Bronchial epithelial cell (primary cell): ENCODE measurements at regions not wholly inside any gene's neighbourhood (a gene's known extent, or its start where the extent isn't known, plus 50 kb on each side); places are given as distances from the start of the nearest gene placed in this dataset.

Experiments used
- DNase-seq: peaks from one replicate; pipeline ENCODE4 v3.0.0-alpha.2; 2010; ENCODE audit warnings: low read depth
- FAIRE-seq: peaks from 2 replicates; lab custom pipeline; 2011; peaks lifted over from hg19 to GRCh38; lab: Jason Lieb, UNC
- H3K27me3 ChIP-seq: 2 replicates; pipeline ENCODE4 v1.5.1; 2011; ENCODE audit warnings: low read length; ENCODE audit not compliant: control insufficient read depth, insufficient read depth
- H3K36me3 ChIP-seq: 2 replicates; pipeline ENCODE4 v1.5.1; 2011; ENCODE audit warnings: low read length; ENCODE audit not compliant: control insufficient read depth, insufficient read depth
- H3K4me3 ChIP-seq: 2 replicates; pipeline ENCODE4 v1.5.1; 2011; ENCODE audit warnings: mild to moderate bottlenecking, low read depth, low read length, control low read depth
- CTCF ChIP-seq: IDR thresholded peaks from 2 replicates; pipeline ENCODE4 v1.5.1; 2011; ENCODE audit warnings: mild to moderate bottlenecking, moderate library complexity, low read length, control low read depth, inconsistent platforms; ENCODE audit not compliant: insufficient read depth, severe bottlenecking

DNA sequence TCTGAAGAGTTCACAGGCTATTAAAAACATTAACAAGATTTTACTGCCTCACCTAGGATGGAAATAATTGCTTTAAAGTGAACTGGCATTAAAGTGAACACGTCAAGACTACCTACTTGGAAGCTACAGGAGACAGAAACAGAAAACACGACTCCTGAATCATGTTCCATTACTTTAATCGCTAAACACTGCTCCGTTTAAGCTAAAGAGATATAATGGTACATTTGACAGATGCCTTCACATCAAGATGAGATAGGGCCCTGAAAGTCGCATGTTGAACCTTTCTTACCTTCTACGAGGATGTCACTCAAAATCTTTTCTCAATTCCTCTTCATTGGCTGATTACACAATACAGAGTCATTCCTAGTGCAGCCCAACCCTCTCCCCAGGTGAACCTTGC, 206.3 kb upstream of the GATB start:
- TF ChIP-seq CTCF = no peak
- H3K36me3 ChIP-seq = no peaks in the 10 kb centered on the region
- no peaks in the 10 kb centered on the region for H3K27me3 ChIP-seq
- FAIRE-seq (no peak), DNase-seq (no peak)
- H3K4me3 ChIP-seq = no peak overlapping the region

DNA sequence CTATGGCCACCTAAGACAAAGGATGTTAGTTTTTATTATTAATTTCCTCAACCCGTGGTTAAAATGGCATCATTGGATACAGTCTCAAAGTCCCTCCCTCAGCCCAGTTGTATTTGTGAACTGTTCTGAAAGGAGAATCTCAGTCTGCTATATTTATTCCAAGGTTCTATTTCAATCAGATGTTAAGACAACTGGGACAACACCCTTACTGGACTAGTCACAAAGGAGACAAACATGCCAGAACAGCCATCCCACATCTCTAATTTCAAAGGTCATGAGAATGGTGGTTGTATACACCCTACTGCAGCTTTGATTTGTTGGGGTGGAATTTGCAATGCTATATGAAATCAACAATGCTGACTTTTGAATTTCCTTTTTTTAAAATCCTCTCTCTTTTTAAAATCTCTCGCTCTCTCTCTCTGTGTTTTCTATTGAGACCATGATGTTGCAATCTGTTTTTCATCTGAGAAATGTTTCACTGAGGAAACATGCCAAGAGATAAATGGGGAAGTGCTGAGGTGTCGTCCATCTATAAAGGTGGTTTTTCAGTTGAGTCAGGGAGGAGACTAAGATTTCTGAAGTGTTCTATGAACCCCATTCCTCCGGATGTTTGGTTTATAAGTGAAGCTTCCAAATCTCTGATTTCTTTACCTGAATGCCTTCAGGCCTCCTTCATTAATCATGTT, 201.5 kb upstream of the GATB start:
- FAIRE-seq (no peak), DNase-seq (peak; percentile 40)
- no peaks in the 10 kb centered on the region for H3K27me3 ChIP-seq
- no peak overlapping the region for H3K4me3 ChIP-seq
- H3K36me3 ChIP-seq = no peaks in the 10 kb centered on the region
- no peak for TF ChIP-seq CTCF

- Histone ChIP-seq H3K4me3 (no peak overlapping the region), H3K27me3 (no peaks in the 10 kb centered on the region), H3K36me3 (no peaks in the 10 kb centered on the region)
- TF ChIP-seq CTCF = no peak
- DNase-seq (no peak), FAIRE-seq (no peak)
Observed at GRCh38 chr4:151961456-151961855, 200.6 kb upstream of the GATB start.

- DNase-seq (no peak), FAIRE-seq (peak; percentile 60)
- Histone ChIP-seq H3K36me3 (no peaks in the 10 kb centered on the region), H3K27me3 (no peaks in the 10 kb centered on the region), H3K4me3 (no peak overlapping the region)
- no peak for TF ChIP-seq CTCF
Observed at GRCh38 chr4:151960449-151961230, 199.8 kb upstream of the GATB start.

GRCh38 chr4:151957153-151957552, 196.3 kb upstream of the GATB start:
- Histone ChIP-seq H3K36me3 (no peaks in the 10 kb centered on the region), H3K4me3 (no peak overlapping the region), H3K27me3 (no peaks in the 10 kb centered on the region)
- no peak for DNase-seq
- no peak for FAIRE-seq
- TF ChIP-seq CTCF = no peak
